A172 (cell line): ENCODE measurements at regions not wholly inside any gene's neighbourhood (a gene's known extent, or its start where the extent isn't known, plus 50 kb on each side); places are given as distances from the start of the nearest gene placed in this dataset.

Experiments
- DNase-seq: peaks from one replicate; pipeline ENCODE4 v3.0.0-alpha.2; 2015; ENCODE audit warnings: low spot score

- peak; percentile 27 for DNase-seq
These were observed 652.3 kb upstream of the FTMT start for GRCh38 chr5:121199216-121199999.

DNA sequence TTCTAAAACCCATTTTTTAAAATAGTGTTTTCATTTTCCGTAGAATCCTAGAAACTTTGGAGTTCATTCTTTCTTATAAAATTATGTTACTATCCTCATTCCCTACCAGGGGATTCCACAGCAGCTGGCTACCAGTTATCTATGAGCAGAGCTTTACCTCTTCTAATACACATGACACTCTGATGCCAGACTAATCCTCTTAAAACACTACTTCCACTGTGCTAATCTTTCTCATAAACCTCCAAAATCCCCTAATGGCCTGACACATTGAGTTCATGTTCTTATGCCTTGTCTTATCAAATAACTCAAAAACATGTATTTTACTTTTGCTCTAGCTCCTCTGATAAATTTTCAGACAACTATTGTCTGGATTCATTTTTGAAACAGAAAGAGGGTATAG lies 633.6 kb upstream of the FTMT start:
- DNase-seq = no peak

- no peak for DNase-seq
These were observed 630.2 kb upstream of the FTMT start for GRCh38 chr5:121221483-121221882.

- DNase-seq = no peak
These were observed 624.9 kb upstream of the FTMT start for GRCh38 chr5:121226765-121227164.

DNA sequence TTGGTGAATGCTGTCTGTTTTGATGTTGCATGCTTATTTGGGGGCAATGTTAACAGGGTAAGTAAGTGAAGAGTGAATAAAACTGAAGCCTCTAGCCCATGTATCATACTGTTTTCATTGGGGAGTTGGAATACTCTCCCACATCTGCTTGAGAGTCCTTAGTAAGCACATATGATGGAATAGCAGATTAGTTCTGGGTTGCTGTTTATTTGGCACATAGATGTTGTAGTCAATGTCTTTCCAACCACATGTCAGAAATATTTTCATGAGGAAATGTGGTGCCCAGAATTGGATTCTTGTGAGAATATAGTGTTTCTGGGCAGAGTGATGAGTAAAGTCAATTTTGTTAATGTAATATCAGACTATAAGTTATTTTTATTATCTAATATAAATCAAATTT lies 611.7 kb upstream of the FTMT start:
- no peak for DNase-seq

GRCh38 chr5:121246971-121247370 lies 604.7 kb upstream of the FTMT start:
- DNase-seq = no peak

GRCh38 chr5:121251954-121252353 lies 599.7 kb upstream of the FTMT start:
- DNase-seq = peak; percentile 72

DNA sequence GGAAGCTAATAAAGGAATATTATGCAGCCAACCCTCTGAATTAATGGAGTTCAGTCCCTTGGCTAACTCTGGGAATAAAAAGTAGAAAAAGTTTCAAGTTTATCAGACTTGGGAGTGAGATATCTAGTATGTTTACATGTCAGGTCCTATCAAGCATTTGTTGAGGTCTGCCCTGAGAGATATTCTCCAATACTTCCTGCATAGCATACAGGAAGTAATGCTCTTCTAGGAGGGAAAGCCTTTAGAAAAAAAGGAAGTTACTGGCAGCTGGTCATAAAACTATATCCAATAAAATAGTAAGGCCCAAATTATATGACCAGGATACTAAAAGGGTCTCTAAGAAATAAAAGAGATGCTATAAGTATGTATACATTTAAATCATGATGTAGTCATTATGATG lies 594.1 kb upstream of the FTMT start:
- no peak for DNase-seq

GRCh38 chr5:121263456-121263855 lies 588.2 kb upstream of the FTMT start:
- DNase-seq = no peak

GRCh38 chr5:121264605-121265004 lies 587.1 kb upstream of the FTMT start:
- no peak for DNase-seq

GRCh38 chr5:121271546-121271945 lies 580.1 kb upstream of the FTMT start:
- DNase-seq = no peak

DNA sequence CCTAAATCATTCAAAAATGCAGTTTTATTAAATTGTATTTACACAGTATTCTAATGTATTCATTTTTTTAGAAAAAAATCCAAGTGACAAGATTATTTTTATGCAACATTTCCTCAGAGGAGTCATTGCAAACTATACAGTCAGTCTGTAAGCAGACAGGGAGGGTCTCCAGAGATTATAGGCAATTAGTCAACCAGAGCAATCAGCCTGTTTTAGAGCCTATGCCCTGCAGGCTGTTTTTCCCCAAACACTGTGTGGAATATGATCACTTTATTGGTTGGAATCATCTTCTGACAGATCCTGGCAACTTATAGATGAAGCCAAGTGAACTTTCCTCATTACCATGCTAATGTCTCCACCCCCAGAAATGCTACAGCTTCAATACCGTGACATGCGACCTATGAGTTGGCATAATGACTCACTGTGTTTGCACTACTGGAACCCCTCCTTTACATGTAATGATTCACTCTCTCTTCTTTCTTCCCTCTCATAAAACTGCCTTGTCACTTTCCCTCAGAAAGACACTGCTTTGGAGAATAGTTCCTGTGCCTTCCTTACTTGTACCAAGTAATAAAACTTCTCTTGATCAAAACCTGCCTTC lies 577.7 kb upstream of the FTMT start:
- peak; percentile 95 for DNase-seq

DNA sequence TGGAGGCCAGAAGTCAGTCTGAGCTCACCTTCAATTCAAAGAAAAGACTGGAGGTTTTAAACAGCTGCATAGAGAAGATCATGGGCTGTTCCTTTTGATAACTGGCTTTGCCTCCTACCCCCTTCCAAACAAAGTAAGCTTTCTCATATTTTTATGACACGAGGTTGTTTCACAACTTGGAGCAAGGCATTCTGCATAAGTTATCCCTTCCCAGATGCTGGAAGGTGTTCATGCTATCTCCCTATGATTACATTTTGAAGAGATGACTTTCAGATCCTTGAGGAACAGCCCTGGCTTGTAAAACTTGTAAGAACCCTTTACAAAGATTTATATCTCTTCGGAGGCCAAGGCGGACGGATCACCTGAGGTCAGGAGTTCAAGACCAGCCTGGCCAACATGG lies 571.9 kb upstream of the FTMT start:
- no peak for DNase-seq

GRCh38 chr5:121285801-121286521 lies 565.7 kb upstream of the FTMT start:
- DNase-seq = no peak

DNA sequence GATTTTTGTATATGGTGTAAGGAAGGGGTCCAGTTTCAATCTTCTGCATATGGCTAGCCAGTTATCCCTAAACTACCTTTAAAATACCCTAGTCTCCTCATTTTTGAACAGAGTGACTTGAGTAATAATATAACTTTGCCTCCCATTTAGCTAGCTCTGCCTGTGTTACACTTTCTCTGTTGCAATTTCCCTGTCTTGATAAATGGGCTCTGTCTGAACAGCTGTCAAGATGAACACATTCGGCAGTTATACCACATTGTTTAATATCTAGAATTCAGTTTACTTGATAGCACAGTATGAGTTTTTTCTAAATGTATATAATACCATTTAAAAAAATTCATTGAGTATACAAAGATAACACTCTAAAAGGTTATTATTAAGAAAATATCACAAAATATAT lies 562.9 kb upstream of the FTMT start:
- no peak for DNase-seq

DNA sequence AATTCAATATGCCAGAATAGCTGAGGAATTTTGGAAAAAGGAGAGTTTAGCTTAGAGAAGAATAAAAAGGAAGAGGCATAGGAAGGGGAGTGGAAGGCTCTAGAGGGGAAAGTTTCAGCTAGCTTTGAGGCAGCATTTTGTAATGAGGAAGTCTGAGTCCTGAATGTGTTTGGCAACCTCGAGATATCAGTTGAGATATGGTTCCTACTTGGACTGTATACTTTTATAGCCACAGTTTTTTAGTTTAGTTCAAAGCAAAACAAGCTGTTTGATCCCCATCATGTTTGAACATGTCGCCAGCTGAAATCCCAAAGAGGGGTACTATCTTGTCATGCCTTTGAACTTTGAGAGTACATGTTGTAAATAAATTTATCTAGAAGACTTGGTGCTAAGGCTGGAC lies 559.0 kb upstream of the FTMT start:
- DNase-seq = no peak

DNA sequence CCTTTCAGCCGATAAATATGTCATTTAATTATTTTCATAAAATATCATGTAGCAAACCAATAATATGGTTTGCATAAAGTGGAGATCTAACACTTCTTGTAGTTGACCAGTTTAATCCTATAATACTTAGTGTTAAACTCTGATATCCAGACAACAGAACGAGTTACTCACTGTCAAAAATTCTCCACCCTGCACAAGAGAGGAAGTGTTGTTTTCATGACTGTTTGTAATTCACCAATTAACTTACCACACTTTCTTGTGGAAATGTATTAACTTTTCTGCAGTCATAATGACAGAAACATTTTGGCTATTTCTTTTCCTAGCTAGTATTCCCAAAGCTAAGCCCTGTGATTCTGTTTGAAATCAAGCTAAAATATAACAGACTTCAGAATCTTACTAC lies 555.3 kb upstream of the FTMT start:
- DNase-seq = no peak

DNA sequence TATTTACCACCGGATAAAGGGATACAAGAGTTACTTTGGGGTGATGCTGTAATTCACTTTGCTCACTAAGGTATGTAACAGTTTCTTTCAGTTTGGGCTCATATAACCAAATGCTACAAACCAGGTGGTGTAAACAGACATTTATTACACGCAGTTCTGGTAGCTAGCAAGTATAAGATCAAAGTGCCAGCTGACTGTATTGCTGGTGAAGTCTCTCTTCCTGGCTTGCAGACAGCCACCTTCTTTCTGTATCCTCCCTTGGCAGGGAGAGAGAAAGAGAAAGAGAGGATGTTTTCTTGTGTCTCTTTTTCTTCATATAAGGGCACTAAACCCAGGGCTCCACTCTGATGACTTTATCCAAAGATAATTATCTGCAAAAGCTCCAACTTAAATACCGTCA lies 552.5 kb upstream of the FTMT start:
- no peak for DNase-seq

GRCh38 chr5:121304838-121305237 lies 546.8 kb upstream of the FTMT start:
- no peak for DNase-seq

DNA sequence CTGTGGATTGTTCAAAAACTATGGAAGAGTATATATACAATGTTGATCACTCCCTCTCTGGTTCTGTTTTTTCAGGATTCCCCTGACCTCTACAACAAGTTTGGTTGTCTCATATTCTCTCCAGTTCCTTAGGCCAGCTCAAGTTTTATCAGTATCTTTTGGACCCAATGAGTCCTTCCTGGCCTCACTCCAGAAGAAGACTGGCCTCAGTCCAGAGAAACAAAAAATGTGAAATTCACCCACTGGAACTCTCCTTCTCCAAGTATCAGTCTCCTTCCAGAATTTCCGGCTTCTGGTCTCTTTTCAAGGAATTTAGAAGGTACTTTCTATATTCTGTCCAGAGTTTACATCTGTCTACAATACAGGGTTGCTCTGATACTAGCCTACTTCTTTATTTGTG lies 537.8 kb upstream of the FTMT start:
- DNase-seq = no peak

DNA sequence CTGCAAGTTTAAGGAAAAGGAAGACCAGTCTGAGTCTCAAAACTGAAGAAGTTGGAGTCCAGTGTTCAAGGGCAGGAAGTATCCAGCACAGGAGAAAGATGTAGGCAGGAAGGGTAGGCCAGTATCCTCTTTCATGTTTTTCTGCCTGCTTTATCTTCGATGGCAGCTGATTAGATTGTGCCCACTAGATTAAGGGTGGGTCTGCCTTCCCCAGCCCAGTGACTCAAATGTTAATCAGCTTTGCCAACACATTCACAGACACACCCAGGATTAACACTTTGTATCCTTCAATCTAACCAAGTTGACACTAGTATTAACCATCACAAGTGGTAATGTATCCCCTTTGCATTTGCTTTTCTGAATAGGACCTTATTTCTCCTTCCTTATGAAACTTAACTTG lies 535.9 kb upstream of the FTMT start:
- peak; percentile 21 for DNase-seq

- no peak for DNase-seq
These were observed 532.4 kb upstream of the FTMT start for GRCh38 chr5:121319292-121319691.

DNA sequence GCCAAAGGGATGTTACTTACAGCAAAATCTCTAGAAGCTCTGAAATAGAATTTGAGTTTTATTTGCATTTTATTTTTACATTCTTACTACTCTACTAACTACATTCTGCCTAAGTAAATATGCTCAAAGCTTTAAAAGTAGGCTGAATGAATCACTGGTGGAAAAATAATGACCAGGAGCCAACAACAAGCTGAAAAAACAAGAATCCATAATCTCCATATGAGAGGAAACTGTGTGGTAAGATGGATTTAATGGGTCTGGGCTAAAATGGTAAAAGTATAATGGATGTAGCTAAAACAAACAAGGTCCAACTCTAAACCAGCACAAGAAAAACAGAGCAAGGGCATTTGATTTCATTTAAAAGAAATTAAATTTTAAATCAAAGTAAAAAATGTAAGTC lies 525.8 kb upstream of the FTMT start:
- DNase-seq = no peak
